ENCODE measurements at regions not wholly inside any gene's neighbourhood (a gene's known extent, or its start where the extent isn't known, plus 50 kb on each side); places are given as distances from the start of the nearest gene placed in this dataset.

GRCh38 chr15:37229855-37230619 lies 129.7 kb upstream of the MEIS2 start:
- TF ChIP-seq EZH2 (IDR thresholded peaks at IDR 0.05) (no peak), EZH2phosphoT487 (IDR thresholded peaks at IDR 0.05) (no peak), CTCF (IDR thresholded peaks at IDR 0.05) (no peak)
- Histone ChIP-seq H3K79me2 (ENCODE audit: low read depth) (no peaks in the 10 kb centered on the region), H3K4me1 (no peaks in the 10 kb centered on the region), H3F3A (ENCODE audit: low read depth) (no peaks in the 10 kb centered on the region), H3K27ac (no peak overlapping the region), H4K20me1 (ENCODE audit: low read depth) (no peaks in the 10 kb centered on the region), H3K27me3 (no peaks in the 10 kb centered on the region), H3K9me3 (ENCODE audit: low read depth) (no peaks in the 10 kb centered on the region), H3K4me2 (no peak overlapping the region), H2AFZ (replicated peaks) (no peak overlapping the region), H3K4me3 (no peak overlapping the region), H3K36me3 (no peaks in the 10 kb centered on the region), H3K9ac (no peak overlapping the region)
- no peaks in the 10 kb centered on the region for H3K9me3 Mint-ChIP-seq
- H3K27ac Mint-ChIP-seq, result no peak overlapping the region
- no peaks in the 10 kb centered on the region for H3K4me1 Mint-ChIP-seq
- H3K4me3 Mint-ChIP-seq, result no peak overlapping the region
- H3K36me3 Mint-ChIP-seq, result no peaks in the 10 kb centered on the region
- no peak for DNase-seq (ENCODE audit: low spot score)
- H3K27me3 Mint-ChIP-seq (ENCODE audit: insufficient read depth, low read depth), result no peaks in the 10 kb centered on the region

DNA sequence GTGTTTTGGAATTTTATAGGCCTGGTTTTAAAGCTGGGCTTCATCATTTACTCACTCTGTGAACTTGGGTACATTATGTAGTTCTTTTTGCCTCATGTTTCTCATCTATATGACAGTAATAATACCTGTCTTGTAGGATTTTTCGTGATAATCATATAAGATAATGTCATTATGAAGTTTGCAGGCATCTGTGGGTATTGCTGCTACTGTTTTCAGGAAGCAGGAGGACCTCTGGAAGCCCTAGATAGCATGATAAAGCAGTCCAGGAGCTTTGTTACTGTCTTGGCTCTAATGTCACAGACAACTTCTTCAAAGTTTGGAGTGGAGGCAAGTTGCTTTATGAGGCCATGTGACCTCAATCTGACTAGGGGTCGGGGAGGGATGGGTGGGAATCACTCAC lies 145.0 kb upstream of the MEIS2 start:
- H3K27me3 ChIP-seq, result no peaks in the 10 kb centered on the region
- peaks cover 14% of the 10 kb centered on the region for H3K4me1 Mint-ChIP-seq
- no peak overlapping the region for H3K4me2 ChIP-seq
- H3K9ac ChIP-seq, result no peak overlapping the region
- H3F3A ChIP-seq (ENCODE audit: low read depth), result no peaks in the 10 kb centered on the region
- no peak overlapping the region for H3K27ac ChIP-seq
- H3K4me3 ChIP-seq, result no peak overlapping the region
- no peaks in the 10 kb centered on the region for H4K20me1 ChIP-seq (ENCODE audit: low read depth)
- TF ChIP-seq EZH2phosphoT487 (IDR thresholded peaks at IDR 0.05) (no peak), EZH2 (IDR thresholded peaks at IDR 0.05) (no peak), CTCF (IDR thresholded peaks at IDR 0.05) (no peak)
- no peaks in the 10 kb centered on the region for H3K9me3 Mint-ChIP-seq
- H3K9me3 ChIP-seq (ENCODE audit: low read depth), result no peaks in the 10 kb centered on the region
- no peak overlapping the region for H2AFZ ChIP-seq (replicated peaks)
- H3K79me2 ChIP-seq (ENCODE audit: low read depth), result no peaks in the 10 kb centered on the region
- no peak overlapping the region for H3K27ac Mint-ChIP-seq
- DNase-seq (ENCODE audit: low spot score), result no peak
- H3K36me3 Mint-ChIP-seq, result no peaks in the 10 kb centered on the region
- no peaks in the 10 kb centered on the region for H3K36me3 ChIP-seq
- H3K4me1 ChIP-seq, result peaks cover 16% of the 10 kb centered on the region
- no peak overlapping the region for H3K4me3 Mint-ChIP-seq
- H3K27me3 Mint-ChIP-seq (ENCODE audit: insufficient read depth, low read depth), result peaks cover 2% of the 10 kb centered on the region

- Histone ChIP-seq H3K9me3 (ENCODE audit: low read depth) (no peaks in the 10 kb centered on the region), H3K4me1 (peaks cover 16% of the 10 kb centered on the region), H3K36me3 (no peaks in the 10 kb centered on the region), H3K79me2 (ENCODE audit: low read depth) (no peaks in the 10 kb centered on the region), H3K27me3 (no peaks in the 10 kb centered on the region), H3K27ac (no peak overlapping the region), H3F3A (ENCODE audit: low read depth) (no peaks in the 10 kb centered on the region), H3K4me3 (no peak overlapping the region), H3K9ac (no peak overlapping the region), H3K4me2 (peak overlapping the region; percentile 27), H2AFZ (replicated peaks) (no peak overlapping the region), H4K20me1 (ENCODE audit: low read depth) (no peaks in the 10 kb centered on the region)
- Mint-ChIP-seq H3K36me3 (no peaks in the 10 kb centered on the region), H3K27ac (no peak overlapping the region), H3K9me3 (no peaks in the 10 kb centered on the region), H3K4me1 (peaks cover 11% of the 10 kb centered on the region), H3K27me3 (ENCODE audit: insufficient read depth, low read depth) (peaks cover 2% of the 10 kb centered on the region), H3K4me3 (no peak overlapping the region)
- DNase-seq (ENCODE audit: low spot score), result no peak
- TF ChIP-seq EZH2 (IDR thresholded peaks at IDR 0.05), result no peak
- TF ChIP-seq CTCF (IDR thresholded peaks at IDR 0.05), result no peak
- TF ChIP-seq EZH2phosphoT487 (IDR thresholded peaks at IDR 0.05), result no peak
Measured at GRCh38 chr15:37246065-37246464, 145.7 kb upstream of the MEIS2 start.

Measured in neural progenitor cell (in vitro differentiated cells).